Panc1 (cell line): ENCODE measurements at regions not wholly inside any gene's neighbourhood (a gene's known extent, or its start where the extent isn't known, plus 50 kb on each side); places are given as distances from the start of the nearest gene placed in this dataset.

ENCODE experiments used
- ATAC-seq: fragments of 200-7000 bp; cut with Tn5 transposase; 2 replicates; pipeline ENCODE4 v1.9.1; 2020; ENCODE audit warnings: mild to moderate bottlenecking, moderate library complexity
- BruUV-seq: library from RNA; stranded (reverse); fragments of 400-500 nt; replicated peaks from 2 replicates; lab custom pipeline; 2021; lab: Mats Ljungman, UMichigan
- CTCF ChIA-PET: fragments of 300-600 bp; sonication (Branson Sonifier 250); formaldehyde crosslinking; loops from one replicate; lab custom pipeline; 2022; ENCODE audit warnings: antibody characterized with exemption; lab: Charles Lee
- POLR2A ChIA-PET: fragments of 300-600 bp; sonication (Branson Sonifier 250); formaldehyde crosslinking; loops from one replicate; lab custom pipeline; 2022; ENCODE audit warnings: antibody characterized with exemption; lab: Charles Lee
- DNase-seq: peaks from one replicate; pipeline ENCODE4 v3.0.0-alpha.2; 2010; ENCODE audit warnings: low read depth, low spot score
- H3K27ac ChIP-seq: 2 replicates; pipeline ENCODE4 v1.5.1; 2011; ENCODE audit warnings: mild to moderate bottlenecking, low read length, inconsistent platforms
- H3K27me3 ChIP-seq: fragments of 200-500 bp; sonication (Bioruptor generic); 2 replicates; pipeline ENCODE4 v1.6.0; 2014; ENCODE audit warnings: low read length, inconsistent platforms; ENCODE audit not compliant: control insufficient read depth, insufficient read depth
- H3K36me3 ChIP-seq: fragments of 200-500 bp; sonication (Bioruptor generic); 2 replicates; pipeline ENCODE4 v1.5.1; 2014; ENCODE audit warnings: inconsistent platforms, mild to moderate bottlenecking, low read length, moderate library complexity; ENCODE audit not compliant: control insufficient read depth, insufficient read depth
- H3K4me1 ChIP-seq: 2 replicates; pipeline ENCODE4 v1.5.1; 2011; ENCODE audit warnings: inconsistent platforms, mild to moderate bottlenecking, low read length, moderate library complexity; ENCODE audit not compliant: control insufficient read depth, insufficient read depth
- H3K4me3 ChIP-seq, 2 experiments: 2 replicates each; pipeline ENCODE4 v1.5.1; 2011 to 2012; ENCODE audit warnings: low read depth in 2 of 2, low read length in 2 of 2, mild to moderate bottlenecking in 2 of 2, inconsistent platforms in 1 of 2, moderate library complexity in 1 of 2
- H3K9me3 ChIP-seq: fragments of 200-500 bp; sonication (Bioruptor generic); 2 replicates; pipeline ENCODE4 v1.5.1; 2014; ENCODE audit warnings: low read depth, mild to moderate bottlenecking, inconsistent platforms, low read length, moderate library complexity; ENCODE audit not compliant: control insufficient read depth, insufficient read depth
- POLR2AphosphoS5 ChIP-seq: IDR thresholded peaks from 2 replicates; pipeline ENCODE4 v1.6.1; 2012; ENCODE audit warnings: mild to moderate bottlenecking, low read depth, low read length, moderate library complexity
- SIN3A ChIP-seq: IDR thresholded peaks from 2 replicates; pipeline ENCODE4 v1.6.1; 2012; ENCODE audit warnings: low read depth, mild to moderate bottlenecking, low read length, moderate library complexity, borderline replicate concordance; ENCODE audit not compliant: insufficient read depth
- TCF7L2 ChIP-seq: IDR thresholded peaks from 2 replicates; pipeline ENCODE4 v1.6.1; 2011; ENCODE audit warnings: mild to moderate bottlenecking, low read depth, low read length, inconsistent platforms
- in situ Hi-C: cut with HindIII; loops from 2 replicates; pipeline ENCODE4 v1.10.0; 2016; ENCODE audit warnings: low sequenced_read_pairs, low pct_unique_long_range_greater_than_20kb
- intact Hi-C: fragments of 100-400 bp; cut with micrococcal nuclease; formaldehyde crosslinking; loops from one replicate; pipeline ENCODE4 v1.10.0; 2022; ENCODE audit not compliant: unreplicated experiment
- TF ChIP-seq, protein P1 (sequence below): fragments of 450-650 bp; IDR thresholded peaks from 2 replicates; pipeline ENCODE4 v1.5.1; 2017; ENCODE audit warnings: mild to moderate bottlenecking
- TF ChIP-seq, protein P2 (sequence below), 2 experiments: IDR thresholded peaks; 2 replicates each; pipeline ENCODE4 v1.6.1; 2011 to 2012; ENCODE audit warnings: low read depth in 2 of 2, control low read depth in 1 of 2, low read length in 1 of 2, mild to moderate bottlenecking in 1 of 2, moderate library complexity in 1 of 2; ENCODE audit not compliant: insufficient read depth in 1 of 2

DNA sequence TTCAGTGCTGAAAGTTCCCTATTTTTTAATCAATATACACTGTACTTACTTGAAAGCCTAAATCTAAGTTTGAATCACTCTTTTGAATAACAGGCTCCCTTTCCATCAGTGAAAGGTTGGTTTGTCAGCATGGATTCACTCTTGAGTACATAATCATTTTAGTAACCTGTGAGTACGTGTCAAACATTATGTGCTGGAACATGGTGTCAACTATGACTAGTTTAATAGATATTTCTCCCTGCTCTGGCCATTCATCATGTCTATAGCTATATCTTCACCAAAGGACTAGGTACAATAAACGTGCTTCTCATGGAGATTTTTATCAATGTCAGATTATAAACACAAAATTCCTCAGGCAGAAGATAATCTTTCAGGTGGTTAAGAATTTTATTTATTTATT lies 61.7 kb upstream of the MDFIC start:
- in situ Hi-C loops (no loop called here), intact Hi-C loops (no loop called here)
- no peaks in the 10 kb centered on the region for H3K9me3 ChIP-seq
- no peak for TF ChIP-seq SIN3A
- TF ChIP-seq TCF7L2: no peak
- TF ChIP-seq, protein P1, sequence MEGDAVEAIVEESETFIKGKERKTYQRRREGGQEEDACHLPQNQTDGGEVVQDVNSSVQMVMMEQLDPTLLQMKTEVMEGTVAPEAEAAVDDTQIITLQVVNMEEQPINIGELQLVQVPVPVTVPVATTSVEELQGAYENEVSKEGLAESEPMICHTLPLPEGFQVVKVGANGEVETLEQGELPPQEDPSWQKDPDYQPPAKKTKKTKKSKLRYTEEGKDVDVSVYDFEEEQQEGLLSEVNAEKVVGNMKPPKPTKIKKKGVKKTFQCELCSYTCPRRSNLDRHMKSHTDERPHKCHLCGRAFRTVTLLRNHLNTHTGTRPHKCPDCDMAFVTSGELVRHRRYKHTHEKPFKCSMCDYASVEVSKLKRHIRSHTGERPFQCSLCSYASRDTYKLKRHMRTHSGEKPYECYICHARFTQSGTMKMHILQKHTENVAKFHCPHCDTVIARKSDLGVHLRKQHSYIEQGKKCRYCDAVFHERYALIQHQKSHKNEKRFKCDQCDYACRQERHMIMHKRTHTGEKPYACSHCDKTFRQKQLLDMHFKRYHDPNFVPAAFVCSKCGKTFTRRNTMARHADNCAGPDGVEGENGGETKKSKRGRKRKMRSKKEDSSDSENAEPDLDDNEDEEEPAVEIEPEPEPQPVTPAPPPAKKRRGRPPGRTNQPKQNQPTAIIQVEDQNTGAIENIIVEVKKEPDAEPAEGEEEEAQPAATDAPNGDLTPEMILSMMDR: no peak
- TF ChIP-seq POLR2AphosphoS5: no peak
- TF ChIP-seq, protein P2, sequence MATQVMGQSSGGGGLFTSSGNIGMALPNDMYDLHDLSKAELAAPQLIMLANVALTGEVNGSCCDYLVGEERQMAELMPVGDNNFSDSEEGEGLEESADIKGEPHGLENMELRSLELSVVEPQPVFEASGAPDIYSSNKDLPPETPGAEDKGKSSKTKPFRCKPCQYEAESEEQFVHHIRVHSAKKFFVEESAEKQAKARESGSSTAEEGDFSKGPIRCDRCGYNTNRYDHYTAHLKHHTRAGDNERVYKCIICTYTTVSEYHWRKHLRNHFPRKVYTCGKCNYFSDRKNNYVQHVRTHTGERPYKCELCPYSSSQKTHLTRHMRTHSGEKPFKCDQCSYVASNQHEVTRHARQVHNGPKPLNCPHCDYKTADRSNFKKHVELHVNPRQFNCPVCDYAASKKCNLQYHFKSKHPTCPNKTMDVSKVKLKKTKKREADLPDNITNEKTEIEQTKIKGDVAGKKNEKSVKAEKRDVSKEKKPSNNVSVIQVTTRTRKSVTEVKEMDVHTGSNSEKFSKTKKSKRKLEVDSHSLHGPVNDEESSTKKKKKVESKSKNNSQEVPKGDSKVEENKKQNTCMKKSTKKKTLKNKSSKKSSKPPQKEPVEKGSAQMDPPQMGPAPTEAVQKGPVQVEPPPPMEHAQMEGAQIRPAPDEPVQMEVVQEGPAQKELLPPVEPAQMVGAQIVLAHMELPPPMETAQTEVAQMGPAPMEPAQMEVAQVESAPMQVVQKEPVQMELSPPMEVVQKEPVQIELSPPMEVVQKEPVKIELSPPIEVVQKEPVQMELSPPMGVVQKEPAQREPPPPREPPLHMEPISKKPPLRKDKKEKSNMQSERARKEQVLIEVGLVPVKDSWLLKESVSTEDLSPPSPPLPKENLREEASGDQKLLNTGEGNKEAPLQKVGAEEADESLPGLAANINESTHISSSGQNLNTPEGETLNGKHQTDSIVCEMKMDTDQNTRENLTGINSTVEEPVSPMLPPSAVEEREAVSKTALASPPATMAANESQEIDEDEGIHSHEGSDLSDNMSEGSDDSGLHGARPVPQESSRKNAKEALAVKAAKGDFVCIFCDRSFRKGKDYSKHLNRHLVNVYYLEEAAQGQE (IDR thresholded peaks at IDR 0.05; ENCODE audit: insufficient read depth in 1 of 2, low read depth in 2 of 2, low read length in 1 of 2): no peak
- POLR2A ChIA-PET: no interaction called here
- H3K27me3 ChIP-seq: no peaks in the 10 kb centered on the region
- H3K27ac ChIP-seq: no peak overlapping the region
- H3K4me1 ChIP-seq: no peaks in the 10 kb centered on the region
- H3K36me3 ChIP-seq: no peaks in the 10 kb centered on the region
- no peak overlapping the region for H3K4me3 ChIP-seq
- no TSS peak for BruUV-seq
- CTCF ChIA-PET: no interaction called here
- DNase-seq (no peak), ATAC-seq (no peak)

DNA sequence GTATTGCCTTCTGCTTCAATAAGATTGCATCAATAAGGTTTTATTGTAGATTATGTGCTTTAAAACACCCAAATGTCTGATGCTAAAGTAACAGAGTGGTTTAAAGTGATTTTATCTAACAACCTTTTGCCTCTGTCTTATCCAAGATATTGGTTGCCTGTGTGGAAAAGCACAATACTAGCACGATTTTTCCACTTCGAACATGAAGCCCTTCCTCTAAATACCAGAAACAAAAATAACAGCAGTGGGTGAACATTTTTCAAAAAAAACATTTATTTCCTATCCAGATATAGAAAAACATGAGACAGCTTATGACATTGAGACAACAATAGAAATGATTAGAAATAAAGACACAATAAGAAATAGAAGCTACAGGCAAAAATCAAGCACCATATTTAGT lies 59.5 kb upstream of the MDFIC start:
- no TSS peak for BruUV-seq
- no peaks in the 10 kb centered on the region for H3K36me3 ChIP-seq
- no peaks in the 10 kb centered on the region for H3K9me3 ChIP-seq
- ChIA-PET POLR2A (interaction anchor here (0.8 kb wide), 1 partner anchor 782 kb away, joined by 3 read pairs; no protein-coding TSS in a partner anchor), CTCF (no interaction called here)
- no peaks in the 10 kb centered on the region for H3K27me3 ChIP-seq
- no peak overlapping the region for H3K27ac ChIP-seq
- intact Hi-C loops: no loop called here
- TF ChIP-seq, protein P1: no peak
- TF ChIP-seq, protein P2 (IDR thresholded peaks at IDR 0.05; ENCODE audit: insufficient read depth in 1 of 2, low read depth in 2 of 2, low read length in 1 of 2): no peak
- TF ChIP-seq TCF7L2: no peak
- no peak for TF ChIP-seq POLR2AphosphoS5
- no peak for TF ChIP-seq SIN3A
- in situ Hi-C loops: no loop called here
- no peaks in the 10 kb centered on the region for H3K4me1 ChIP-seq
- DNase-seq: no peak
- no peak for ATAC-seq
- no peak overlapping the region for H3K4me3 ChIP-seq
